ENCODE measurements at regions not wholly inside any gene's neighbourhood (a gene's known extent, or its start where the extent isn't known, plus 50 kb on each side); places are given as distances from the start of the nearest gene placed in this dataset.

DNA sequence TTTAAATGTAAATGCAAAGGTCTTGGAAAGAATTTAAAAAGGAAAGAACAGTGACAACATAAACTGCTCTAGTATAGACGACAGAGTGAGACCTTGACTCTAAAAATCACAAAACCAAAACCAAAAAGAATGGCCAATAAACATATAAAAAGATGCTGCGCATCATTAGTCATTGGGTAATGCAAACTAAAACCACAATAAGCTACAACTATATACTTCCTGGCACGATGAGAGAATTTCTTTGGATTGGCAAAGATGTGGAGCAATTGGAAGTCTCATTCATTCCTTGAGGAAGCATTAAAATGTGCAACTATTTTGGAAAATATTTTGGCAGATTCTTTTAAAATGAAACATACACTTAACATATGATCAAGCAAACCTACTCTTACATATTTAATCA is 98.7 kb upstream of the ZPLD1 start:
- no peak for ATAC-seq
- TF ChIP-seq, protein P1, sequence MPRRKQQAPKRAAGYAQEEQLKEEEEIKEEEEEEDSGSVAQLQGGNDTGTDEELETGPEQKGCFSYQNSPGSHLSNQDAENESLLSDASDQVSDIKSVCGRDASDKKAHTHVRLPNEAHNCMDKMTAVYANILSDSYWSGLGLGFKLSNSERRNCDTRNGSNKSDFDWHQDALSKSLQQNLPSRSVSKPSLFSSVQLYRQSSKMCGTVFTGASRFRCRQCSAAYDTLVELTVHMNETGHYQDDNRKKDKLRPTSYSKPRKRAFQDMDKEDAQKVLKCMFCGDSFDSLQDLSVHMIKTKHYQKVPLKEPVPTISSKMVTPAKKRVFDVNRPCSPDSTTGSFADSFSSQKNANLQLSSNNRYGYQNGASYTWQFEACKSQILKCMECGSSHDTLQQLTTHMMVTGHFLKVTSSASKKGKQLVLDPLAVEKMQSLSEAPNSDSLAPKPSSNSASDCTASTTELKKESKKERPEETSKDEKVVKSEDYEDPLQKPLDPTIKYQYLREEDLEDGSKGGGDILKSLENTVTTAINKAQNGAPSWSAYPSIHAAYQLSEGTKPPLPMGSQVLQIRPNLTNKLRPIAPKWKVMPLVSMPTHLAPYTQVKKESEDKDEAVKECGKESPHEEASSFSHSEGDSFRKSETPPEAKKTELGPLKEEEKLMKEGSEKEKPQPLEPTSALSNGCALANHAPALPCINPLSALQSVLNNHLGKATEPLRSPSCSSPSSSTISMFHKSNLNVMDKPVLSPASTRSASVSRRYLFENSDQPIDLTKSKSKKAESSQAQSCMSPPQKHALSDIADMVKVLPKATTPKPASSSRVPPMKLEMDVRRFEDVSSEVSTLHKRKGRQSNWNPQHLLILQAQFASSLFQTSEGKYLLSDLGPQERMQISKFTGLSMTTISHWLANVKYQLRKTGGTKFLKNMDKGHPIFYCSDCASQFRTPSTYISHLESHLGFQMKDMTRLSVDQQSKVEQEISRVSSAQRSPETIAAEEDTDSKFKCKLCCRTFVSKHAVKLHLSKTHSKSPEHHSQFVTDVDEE (CRISPR knock-in tag; IDR thresholded peaks at IDR 0.05), result no peak
- TF ChIP-seq ZC3H10 (CRISPR knock-in tag; IDR thresholded peaks at IDR 0.05) (no peak), CSDC2 (CRISPR knock-in tag; IDR thresholded peaks at IDR 0.05) (no peak), ZFP30 (CRISPR knock-in tag; IDR thresholded peaks at IDR 0.05) (no peak), SNAI2 (CRISPR knock-in tag; IDR thresholded peaks at IDR 0.05) (no peak), ZNF565 (CRISPR knock-in tag; conservative IDR thresholded peaks at IDR 0.05; ENCODE audit: low read depth) (no peak), ISL1 (CRISPR knock-in tag; IDR thresholded peaks at IDR 0.05) (no peak)
- TF ChIP-seq, protein P2, sequence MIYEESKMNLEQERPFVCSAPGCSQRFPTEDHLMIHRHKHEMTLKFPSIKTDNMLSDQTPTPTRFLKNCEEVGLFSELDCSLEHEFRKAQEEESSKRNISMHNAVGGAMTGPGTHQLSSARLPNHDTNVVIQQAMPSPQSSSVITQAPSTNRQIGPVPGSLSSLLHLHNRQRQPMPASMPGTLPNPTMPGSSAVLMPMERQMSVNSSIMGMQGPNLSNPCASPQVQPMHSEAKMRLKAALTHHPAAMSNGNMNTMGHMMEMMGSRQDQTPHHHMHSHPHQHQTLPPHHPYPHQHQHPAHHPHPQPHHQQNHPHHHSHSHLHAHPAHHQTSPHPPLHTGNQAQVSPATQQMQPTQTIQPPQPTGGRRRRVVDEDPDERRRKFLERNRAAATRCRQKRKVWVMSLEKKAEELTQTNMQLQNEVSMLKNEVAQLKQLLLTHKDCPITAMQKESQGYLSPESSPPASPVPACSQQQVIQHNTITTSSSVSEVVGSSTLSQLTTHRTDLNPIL (CRISPR knock-in tag; IDR thresholded peaks at IDR 0.05; ENCODE audit: low read depth), result no peak

GRCh38 chr3:102339671-102340070 is 95.1 kb upstream of the ZPLD1 start:
- ATAC-seq, result no peak
- TF ChIP-seq PPARA (CRISPR knock-in tag; IDR thresholded peaks at IDR 0.05; ENCODE audit: borderline replicate concordance) (no peak), ZC3H10 (CRISPR knock-in tag; IDR thresholded peaks at IDR 0.05) (no peak), ARNTL (CRISPR knock-in tag; IDR thresholded peaks at IDR 0.05; ENCODE audit: borderline replicate concordance, low read depth) (no peak), BACH2 (CRISPR knock-in tag; IDR thresholded peaks at IDR 0.05; ENCODE audit: borderline replicate concordance) (no peak), ISL1 (CRISPR knock-in tag; IDR thresholded peaks at IDR 0.05) (no peak)
- TF ChIP-seq, protein P2 (CRISPR knock-in tag; IDR thresholded peaks at IDR 0.05; ENCODE audit: low read depth), result no peak

GRCh38 chr3:102346897-102347296 is 87.9 kb upstream of the ZPLD1 start:
- TF ChIP-seq ZNF565 (CRISPR knock-in tag; conservative IDR thresholded peaks at IDR 0.05; ENCODE audit: low read depth), result no peak
- TF ChIP-seq TOX (CRISPR knock-in tag; IDR thresholded peaks at IDR 0.05; ENCODE audit: borderline replicate concordance), result no peak
- no peak for TF ChIP-seq ARNTL (CRISPR knock-in tag; IDR thresholded peaks at IDR 0.05; ENCODE audit: borderline replicate concordance, low read depth)
- TF ChIP-seq, protein P3, sequence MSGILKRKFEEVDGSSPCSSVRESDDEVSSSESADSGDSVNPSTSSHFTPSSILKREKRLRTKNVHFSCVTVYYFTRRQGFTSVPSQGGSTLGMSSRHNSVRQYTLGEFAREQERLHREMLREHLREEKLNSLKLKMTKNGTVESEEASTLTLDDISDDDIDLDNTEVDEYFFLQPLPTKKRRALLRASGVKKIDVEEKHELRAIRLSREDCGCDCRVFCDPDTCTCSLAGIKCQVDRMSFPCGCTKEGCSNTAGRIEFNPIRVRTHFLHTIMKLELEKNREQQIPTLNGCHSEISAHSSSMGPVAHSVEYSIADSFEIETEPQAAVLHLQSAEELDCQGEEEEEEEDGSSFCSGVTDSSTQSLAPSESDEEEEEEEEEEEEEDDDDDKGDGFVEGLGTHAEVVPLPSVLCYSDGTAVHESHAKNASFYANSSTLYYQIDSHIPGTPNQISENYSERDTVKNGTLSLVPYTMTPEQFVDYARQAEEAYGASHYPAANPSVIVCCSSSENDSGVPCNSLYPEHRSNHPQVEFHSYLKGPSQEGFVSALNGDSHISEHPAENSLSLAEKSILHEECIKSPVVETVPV (CRISPR knock-in tag; IDR thresholded peaks at IDR 0.05), result no peak
- TF ChIP-seq SNAI2 (CRISPR knock-in tag; IDR thresholded peaks at IDR 0.05), result no peak
- no peak for ATAC-seq

DNA sequence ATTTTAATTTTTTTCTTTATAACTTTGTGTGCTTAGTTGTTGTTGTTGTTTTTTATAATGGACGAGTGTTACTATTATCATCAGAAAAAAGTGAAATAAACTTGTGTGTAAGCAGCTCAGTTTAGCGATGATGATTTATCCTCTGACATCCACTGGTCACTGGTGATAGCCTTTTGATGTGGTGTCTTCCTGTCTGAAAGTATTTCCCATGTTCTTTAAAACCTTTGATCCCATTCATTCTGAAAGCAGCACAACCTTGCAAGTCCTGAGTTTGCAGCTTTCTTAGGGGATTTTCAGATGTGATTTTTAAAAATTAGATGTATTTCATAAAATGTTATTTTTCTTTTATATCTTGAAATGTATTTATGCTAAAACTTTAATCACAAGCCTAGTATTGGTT is 85.9 kb upstream of the ZPLD1 start:
- TF ChIP-seq ISL1 (CRISPR knock-in tag; IDR thresholded peaks at IDR 0.05) (no peak), ZNF70 (CRISPR knock-in tag; IDR thresholded peaks at IDR 0.05) (no peak), GLIS3 (CRISPR knock-in tag; IDR thresholded peaks at IDR 0.05) (no peak), TOX (CRISPR knock-in tag; IDR thresholded peaks at IDR 0.05; ENCODE audit: borderline replicate concordance) (no peak), ZNF8 (CRISPR knock-in tag; IDR thresholded peaks at IDR 0.05) (no peak), OSR1 (CRISPR knock-in tag; IDR thresholded peaks at IDR 0.05) (no peak), RARB (CRISPR knock-in tag; IDR thresholded peaks at IDR 0.05) (no peak), ARNTL (CRISPR knock-in tag; IDR thresholded peaks at IDR 0.05; ENCODE audit: borderline replicate concordance, low read depth) (no peak), ZFP30 (CRISPR knock-in tag; IDR thresholded peaks at IDR 0.05) (no peak), ZFP3 (CRISPR knock-in tag; IDR thresholded peaks at IDR 0.05) (no peak), BACH2 (CRISPR knock-in tag; IDR thresholded peaks at IDR 0.05; ENCODE audit: borderline replicate concordance) (no peak), SNAI2 (CRISPR knock-in tag; IDR thresholded peaks at IDR 0.05) (no peak)
- TF ChIP-seq, protein P4, sequence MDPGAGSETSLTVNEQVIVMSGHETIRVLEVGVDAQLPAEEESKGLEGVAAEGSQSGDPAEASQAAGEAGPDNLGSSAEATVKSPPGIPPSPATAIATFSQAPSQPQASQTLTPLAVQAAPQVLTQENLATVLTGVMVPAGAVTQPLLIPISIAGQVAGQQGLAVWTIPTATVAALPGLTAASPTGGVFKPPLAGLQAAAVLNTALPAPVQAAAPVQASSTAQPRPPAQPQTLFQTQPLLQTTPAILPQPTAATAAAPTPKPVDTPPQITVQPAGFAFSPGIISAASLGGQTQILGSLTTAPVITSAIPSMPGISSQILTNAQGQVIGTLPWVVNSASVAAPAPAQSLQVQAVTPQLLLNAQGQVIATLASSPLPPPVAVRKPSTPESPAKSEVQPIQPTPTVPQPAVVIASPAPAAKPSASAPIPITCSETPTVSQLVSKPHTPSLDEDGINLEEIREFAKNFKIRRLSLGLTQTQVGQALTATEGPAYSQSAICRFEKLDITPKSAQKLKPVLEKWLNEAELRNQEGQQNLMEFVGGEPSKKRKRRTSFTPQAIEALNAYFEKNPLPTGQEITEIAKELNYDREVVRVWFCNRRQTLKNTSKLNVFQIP (CRISPR knock-in tag; IDR thresholded peaks at IDR 0.05; ENCODE audit: borderline replicate concordance, low read depth), result no peak
- TF ChIP-seq, protein P3 (CRISPR knock-in tag; IDR thresholded peaks at IDR 0.05), result no peak
- TF ChIP-seq, protein P2 (CRISPR knock-in tag; IDR thresholded peaks at IDR 0.05; ENCODE audit: low read depth), result no peak
- TF ChIP-seq, protein P1 (CRISPR knock-in tag; IDR thresholded peaks at IDR 0.05), result no peak
- no peak for ATAC-seq
